ENCODE measurements at regions not wholly inside any gene's neighbourhood (a gene's known extent, or its start where the extent isn't known, plus 50 kb on each side); places are given as distances from the start of the nearest gene placed in this dataset.

- TF ChIP-seq CTCF (IDR thresholded peaks at IDR 0.05), result no peak
- TF ChIP-seq POLR2A (IDR thresholded peaks at IDR 0.05), result no peak
These were observed 103.4 kb upstream of the VASH1 start for GRCh38 chr14:76657846-76658245.
